Ascending aorta (tissue), 2 donors: ENCODE measurements at regions not wholly inside any gene's neighbourhood (a gene's known extent, or its start where the extent isn't known, plus 50 kb on each side); places are given as distances from the start of the nearest gene placed in this dataset.

ENCODE experiments used
- DNase-seq, 2 donors: peaks; one replicate each; pipeline ENCODE4 v3.0.0-alpha.2; 2019; ENCODE audit warnings: low spot score in 2 of 2
- H3K27ac ChIP-seq, 2 donors: fragments of 200-600 bp; sonication (generic); one replicate each; pipeline ENCODE4 v1.5.1; 2016 to 2017; ENCODE audit warnings: mild to moderate bottlenecking in 1 of 2
- H3K27me3 ChIP-seq: fragments of 200-600 bp; sonication (generic); one replicate; pipeline ENCODE4 v1.5.1; 2017
- H3K36me3 ChIP-seq, 2 donors: fragments of 200-600 bp; sonication (generic); one replicate each; pipeline ENCODE4 v1.5.1; 2016
- H3K4me1 ChIP-seq, 2 donors: fragments of 200-600 bp; sonication (generic); one replicate each; pipeline ENCODE4 v1.5.1; 2016 to 2017; ENCODE audit warnings: mild to moderate bottlenecking in 1 of 2
- H3K4me3 ChIP-seq, 2 donors: fragments of 200-600 bp; sonication (generic); one replicate each; pipeline ENCODE4 v1.5.1; 2016 to 2017; ENCODE audit warnings: mild to moderate bottlenecking in 1 of 2
- H3K9me3 ChIP-seq, 2 donors: fragments of 200-600 bp; sonication (generic); one replicate each; pipeline ENCODE4 v1.5.1; 2016
- intact Hi-C: fragments of 100-400 bp; cut with DNase I; formaldehyde crosslinking; loops from one replicate; pipeline ENCODE4 v1.15.1; 2023
- TF ChIP-seq, protein P1 (sequence below), 3 experiments: fragments of 200-600 bp in 2 of 3; fragments of 450-650 bp in 1 of 3; sonication (generic) in 2 of 3; IDR thresholded peaks; one replicate each; pipeline ENCODE4 v1.5.1; 2016 to 2019; ENCODE audit warnings: antibody characterized with exemption in 3 of 3, mild to moderate bottlenecking in 1 of 3, moderate library complexity in 1 of 3

DNA sequence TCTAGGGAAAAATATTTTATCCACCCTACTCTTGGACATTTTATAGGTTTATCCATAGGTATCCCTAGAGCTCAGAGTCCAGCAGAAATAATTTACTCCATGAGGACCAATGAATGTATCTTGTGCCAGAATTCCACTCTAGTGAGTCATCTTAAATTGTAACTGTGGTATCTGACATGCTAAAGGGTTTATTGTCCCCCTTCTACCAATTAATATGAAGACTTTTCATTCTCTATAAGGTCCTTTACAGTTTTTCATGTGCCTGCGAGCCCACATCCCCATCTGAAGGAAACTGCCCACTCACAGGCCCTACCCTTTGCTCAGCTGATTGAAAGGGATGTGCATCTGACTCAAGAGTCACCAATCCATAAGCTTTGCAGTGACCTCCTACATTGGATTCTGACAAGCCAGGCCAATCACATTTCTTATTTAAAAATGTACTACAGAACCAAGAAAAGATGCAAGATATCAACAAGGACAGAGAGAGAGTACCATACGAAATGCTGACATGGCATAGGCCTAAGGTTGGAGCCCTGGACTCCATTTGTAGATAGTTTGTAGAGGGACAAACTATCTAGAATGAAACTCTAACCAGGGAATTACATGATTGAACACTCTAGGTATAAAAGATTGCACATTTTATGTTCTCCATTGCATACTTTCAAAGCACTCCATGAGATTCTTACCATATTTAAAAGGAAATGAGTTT is 93.4 kb upstream of the DEFB112 start:
- no peak overlapping the region for H3K4me3 ChIP-seq
- DNase-seq, result no peak
- no peaks in the 10 kb centered on the region for H3K36me3 ChIP-seq
- no peak overlapping the region for H3K27ac ChIP-seq
- intact Hi-C loops, result no loop called here
- H3K9me3 ChIP-seq, result no peaks in the 10 kb centered on the region
- no peaks in the 10 kb centered on the region for H3K4me1 ChIP-seq
- TF ChIP-seq, protein P1, sequence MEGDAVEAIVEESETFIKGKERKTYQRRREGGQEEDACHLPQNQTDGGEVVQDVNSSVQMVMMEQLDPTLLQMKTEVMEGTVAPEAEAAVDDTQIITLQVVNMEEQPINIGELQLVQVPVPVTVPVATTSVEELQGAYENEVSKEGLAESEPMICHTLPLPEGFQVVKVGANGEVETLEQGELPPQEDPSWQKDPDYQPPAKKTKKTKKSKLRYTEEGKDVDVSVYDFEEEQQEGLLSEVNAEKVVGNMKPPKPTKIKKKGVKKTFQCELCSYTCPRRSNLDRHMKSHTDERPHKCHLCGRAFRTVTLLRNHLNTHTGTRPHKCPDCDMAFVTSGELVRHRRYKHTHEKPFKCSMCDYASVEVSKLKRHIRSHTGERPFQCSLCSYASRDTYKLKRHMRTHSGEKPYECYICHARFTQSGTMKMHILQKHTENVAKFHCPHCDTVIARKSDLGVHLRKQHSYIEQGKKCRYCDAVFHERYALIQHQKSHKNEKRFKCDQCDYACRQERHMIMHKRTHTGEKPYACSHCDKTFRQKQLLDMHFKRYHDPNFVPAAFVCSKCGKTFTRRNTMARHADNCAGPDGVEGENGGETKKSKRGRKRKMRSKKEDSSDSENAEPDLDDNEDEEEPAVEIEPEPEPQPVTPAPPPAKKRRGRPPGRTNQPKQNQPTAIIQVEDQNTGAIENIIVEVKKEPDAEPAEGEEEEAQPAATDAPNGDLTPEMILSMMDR (IDR thresholded peaks at IDR 0.05), result no peak
- no peaks in the 10 kb centered on the region for H3K27me3 ChIP-seq

DNA sequence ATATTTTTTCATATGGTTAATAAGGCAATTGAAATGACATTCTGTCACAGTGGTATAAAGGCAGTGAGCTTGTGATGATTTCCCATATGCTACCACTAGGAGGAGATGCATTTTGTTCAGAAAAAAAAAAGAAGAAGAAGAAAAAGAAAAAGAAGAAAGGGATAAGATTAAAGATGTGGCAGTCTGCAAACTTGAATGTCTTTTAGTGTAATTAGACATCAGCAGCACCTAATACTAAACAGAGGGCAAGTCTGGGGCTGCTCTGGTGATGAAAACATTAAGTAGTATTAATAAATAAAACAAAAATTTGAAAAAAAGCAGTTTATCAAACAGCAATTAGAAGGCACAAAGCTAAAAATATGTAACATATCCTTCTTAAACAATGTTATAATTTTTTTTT is 95.4 kb upstream of the DEFB112 start:
- TF ChIP-seq, protein P1 (IDR thresholded peaks at IDR 0.05), result no peak
- Histone ChIP-seq H3K36me3 (no peaks in the 10 kb centered on the region), H3K4me1 (no peaks in the 10 kb centered on the region), H3K9me3 (no peaks in the 10 kb centered on the region), H3K4me3 (no peak overlapping the region), H3K27me3 (no peaks in the 10 kb centered on the region), H3K27ac (no peak overlapping the region)
- no peak for DNase-seq
- intact Hi-C loops, result no loop called here

DNA sequence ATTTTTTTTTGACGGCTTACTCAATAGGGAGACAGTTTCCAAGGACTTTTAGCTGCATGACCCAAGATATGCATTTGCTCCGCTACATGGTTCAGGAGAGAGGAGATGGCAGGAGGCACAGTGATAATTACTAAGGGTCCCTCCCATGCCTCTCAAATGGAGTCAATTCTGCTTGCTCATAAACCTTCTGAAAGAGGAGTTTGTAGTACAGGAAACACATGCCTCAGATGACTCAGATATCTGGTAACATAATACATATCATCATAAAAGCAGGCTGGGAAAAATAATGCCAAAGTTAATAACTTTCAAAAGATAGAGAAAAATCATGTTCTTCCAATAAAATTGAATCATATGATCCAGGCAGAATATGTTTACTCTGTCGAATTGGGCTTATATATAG is 97.6 kb upstream of the DEFB112 start:
- H3K27ac ChIP-seq, result no peak overlapping the region
- TF ChIP-seq, protein P1 (IDR thresholded peaks at IDR 0.05), result no peak
- no peaks in the 10 kb centered on the region for H3K9me3 ChIP-seq
- no peaks in the 10 kb centered on the region for H3K36me3 ChIP-seq
- H3K4me1 ChIP-seq, result no peaks in the 10 kb centered on the region
- no peak overlapping the region for H3K4me3 ChIP-seq
- intact Hi-C loops, result no loop called here
- DNase-seq, result no peak
- no peaks in the 10 kb centered on the region for H3K27me3 ChIP-seq

DNA sequence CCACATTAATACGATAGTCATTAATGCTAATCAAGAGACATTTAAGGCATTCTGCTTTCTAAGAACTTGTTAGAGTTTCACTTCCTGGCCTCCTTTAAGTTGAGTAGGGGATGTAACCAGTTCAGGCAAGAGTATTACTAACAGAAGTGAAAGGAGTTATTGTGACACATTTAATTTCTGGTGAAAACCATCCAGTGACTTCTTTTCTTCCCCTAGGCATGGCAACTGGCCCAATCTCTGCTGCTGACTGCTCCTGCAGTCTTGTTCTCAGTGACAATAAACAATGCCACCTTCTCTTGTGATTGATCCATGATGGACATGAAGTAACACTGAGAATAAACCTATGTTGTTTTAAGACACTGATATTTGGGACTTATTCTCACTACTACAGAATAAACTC is 130.9 kb upstream of the DEFB112 start:
- H3K27ac ChIP-seq, result no peak overlapping the region
- no peaks in the 10 kb centered on the region for H3K36me3 ChIP-seq
- no peak for DNase-seq
- H3K4me3 ChIP-seq, result no peak overlapping the region
- no peaks in the 10 kb centered on the region for H3K4me1 ChIP-seq
- no peaks in the 10 kb centered on the region for H3K27me3 ChIP-seq
- H3K9me3 ChIP-seq, result peaks cover 0 to 2% of the 10 kb centered on the region in 2 donors
- TF ChIP-seq, protein P1 (IDR thresholded peaks at IDR 0.05), result no peak
- intact Hi-C loops, result no loop called here

DNA sequence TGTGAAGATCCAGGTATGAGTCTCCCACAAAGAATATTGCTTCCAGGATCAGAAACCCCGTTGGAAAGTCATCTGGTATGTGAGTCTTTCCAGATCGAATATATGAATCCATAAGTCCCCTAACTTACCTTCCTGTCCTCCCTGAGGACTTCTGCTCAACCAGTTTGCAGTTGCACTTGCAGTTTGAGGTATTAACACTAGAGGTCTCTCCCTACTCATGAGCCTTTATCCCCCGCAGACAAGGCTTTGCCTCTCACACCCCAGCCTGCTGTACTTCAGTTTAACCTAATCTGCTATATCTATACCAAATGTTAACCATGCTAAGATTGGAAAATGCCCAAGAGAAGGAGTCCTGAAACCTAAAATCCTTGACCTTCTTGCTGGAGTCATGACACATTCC is 135.3 kb upstream of the DEFB112 start:
- H3K27me3 ChIP-seq, result no peaks in the 10 kb centered on the region
- DNase-seq, result no peak
- TF ChIP-seq, protein P1 (IDR thresholded peaks at IDR 0.05), result no peak
- no peaks in the 10 kb centered on the region for H3K36me3 ChIP-seq
- no peak overlapping the region for H3K27ac ChIP-seq
- intact Hi-C loops, result no loop called here
- no peaks in the 10 kb centered on the region for H3K9me3 ChIP-seq
- H3K4me3 ChIP-seq, result no peak overlapping the region
- H3K4me1 ChIP-seq, result no peaks in the 10 kb centered on the region
